ENCODE measurements at regions not wholly inside any gene's neighbourhood (a gene's known extent, or its start where the extent isn't known, plus 50 kb on each side); places are given as distances from the start of the nearest gene placed in this dataset. TPM values are rescaled to one million over a fixed set of nuclear protein-coding genes. Genes with fewer than 3 reads are reported as not detected.

- H3K27me3 ChIP-seq = no peaks in the 10 kb centered on the region
- peak overlapping the region; percentile 51 to 88 for H3K27ac ChIP-seq
- WGBS, 3 donors = 23 to 48% (median 37%) methylated on average over 4 of the region's 4 CpGs
- no peaks in the 10 kb centered on the region for H3K9me3 ChIP-seq
- intact Hi-C loops (cut with DNase I) = no loop called here
- H3K36me3 ChIP-seq = no peaks in the 10 kb centered on the region
- H3K4me1 ChIP-seq (ENCODE audit: insufficient read depth) = peaks cover 48% of the 10 kb centered on the region
- DNase-seq = no peak
- TF ChIP-seq CTCF (IDR thresholded peaks at IDR 0.05) (no peak), EP300 (IDR thresholded peaks at IDR 0.05) (no peak), POLR2A (IDR thresholded peaks at IDR 0.05) (no peak)
- no peak overlapping the region for H3K4me3 ChIP-seq
Observed at GRCh38 chr22:46099740-46100139, 50.6 kb upstream of the PPARA start.

- DNase-seq = no peak
- 62 to 71% (median 63%) methylated on average over 21 of the region's 21 CpGs for WGBS, 3 donors
- no peak for TF ChIP-seq EP300 (IDR thresholded peaks at IDR 0.05)
- TF ChIP-seq CTCF (IDR thresholded peaks at IDR 0.05) = no peak
- no peak for TF ChIP-seq POLR2A (IDR thresholded peaks at IDR 0.05)
- peak overlapping the region; percentile 51 to 88 for H3K27ac ChIP-seq
- no peaks in the 10 kb centered on the region for H3K27me3 ChIP-seq
- no peaks in the 10 kb centered on the region for H3K9me3 ChIP-seq
- intact Hi-C loops (cut with DNase I) = no loop called here
- H3K4me1 ChIP-seq (ENCODE audit: insufficient read depth) = peaks cover 53% of the 10 kb centered on the region
- no peaks in the 10 kb centered on the region for H3K36me3 ChIP-seq
- H3K4me3 ChIP-seq = no peak overlapping the region
Observed at GRCh38 chr22:46100401-46101105, 49.8 kb upstream of the PPARA start.

Small RNA genes lying in the stretch of these regions (microRNA-seq; reads per million reads assigned to microRNA genes)
- 0.32 to 0.38 (median 0.36) reads per million in 3 donors for gene MIR3619

Small RNA genes lying in the stretch of these regions (small RNA-seq; reads per million reads assigned to genes)
- not detected for gene MIR3619

Measured in ovary (tissue), 7 donors.